GM20000 (cell line): ENCODE measurements at regions not wholly inside any gene's neighbourhood (a gene's known extent, or its start where the extent isn't known, plus 50 kb on each side); places are given as distances from the start of the nearest gene placed in this dataset.
A peak's percentile ranks its signal among the peaks of the same experiment; 100 is the strongest.

Experiments used
- DNase-seq: peaks from one replicate; pipeline ENCODE4 v3.0.0; 2012; ENCODE audit warnings: low spot score
- TF ChIP-seq, protein P1 (sequence below): IDR thresholded peaks from 2 replicates; pipeline ENCODE4 v1.5.1; 2012; ENCODE audit warnings: mild to moderate bottlenecking, control low read depth; ENCODE audit errors: extremely low read depth, missing control alignments

GRCh38 chr16:80489173-80489572 lies 51.6 kb upstream of the DYNLRB2 start:
- TF ChIP-seq, protein P1, sequence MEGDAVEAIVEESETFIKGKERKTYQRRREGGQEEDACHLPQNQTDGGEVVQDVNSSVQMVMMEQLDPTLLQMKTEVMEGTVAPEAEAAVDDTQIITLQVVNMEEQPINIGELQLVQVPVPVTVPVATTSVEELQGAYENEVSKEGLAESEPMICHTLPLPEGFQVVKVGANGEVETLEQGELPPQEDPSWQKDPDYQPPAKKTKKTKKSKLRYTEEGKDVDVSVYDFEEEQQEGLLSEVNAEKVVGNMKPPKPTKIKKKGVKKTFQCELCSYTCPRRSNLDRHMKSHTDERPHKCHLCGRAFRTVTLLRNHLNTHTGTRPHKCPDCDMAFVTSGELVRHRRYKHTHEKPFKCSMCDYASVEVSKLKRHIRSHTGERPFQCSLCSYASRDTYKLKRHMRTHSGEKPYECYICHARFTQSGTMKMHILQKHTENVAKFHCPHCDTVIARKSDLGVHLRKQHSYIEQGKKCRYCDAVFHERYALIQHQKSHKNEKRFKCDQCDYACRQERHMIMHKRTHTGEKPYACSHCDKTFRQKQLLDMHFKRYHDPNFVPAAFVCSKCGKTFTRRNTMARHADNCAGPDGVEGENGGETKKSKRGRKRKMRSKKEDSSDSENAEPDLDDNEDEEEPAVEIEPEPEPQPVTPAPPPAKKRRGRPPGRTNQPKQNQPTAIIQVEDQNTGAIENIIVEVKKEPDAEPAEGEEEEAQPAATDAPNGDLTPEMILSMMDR = no peak
- DNase-seq = no peak

GRCh38 chr16:80488167-80488566 lies 52.6 kb upstream of the DYNLRB2 start:
- TF ChIP-seq, protein P1 = no peak
- DNase-seq = no peak

GRCh38 chr16:80480664-80481063 lies 60.1 kb upstream of the DYNLRB2 start:
- DNase-seq = no peak
- TF ChIP-seq, protein P1 = no peak

DNA sequence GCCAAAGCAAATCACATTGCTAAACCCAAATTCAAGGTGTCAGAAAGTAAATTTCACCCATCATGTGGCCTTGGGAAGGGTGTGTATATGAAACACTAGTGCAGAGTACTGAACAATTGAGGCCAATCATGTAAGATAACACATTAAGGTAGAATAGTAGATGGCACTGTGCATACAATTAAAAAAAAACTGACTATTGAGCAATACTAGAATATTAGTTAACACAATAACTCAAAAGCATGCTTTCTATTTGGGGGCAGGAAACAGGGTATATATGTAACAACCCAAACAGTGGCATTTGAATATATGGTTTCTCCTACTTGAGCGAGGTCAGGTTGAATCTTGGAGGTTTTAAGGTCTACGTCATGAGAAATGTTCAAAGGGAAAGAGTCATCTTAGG lies 63.0 kb upstream of the DYNLRB2 start:
- TF ChIP-seq, protein P1 = no peak
- DNase-seq = no peak

- TF ChIP-seq, protein P1 = no peak
- no peak for DNase-seq
Measured at GRCh38 chr16:80468029-80468428, 72.8 kb upstream of the DYNLRB2 start.

DNA sequence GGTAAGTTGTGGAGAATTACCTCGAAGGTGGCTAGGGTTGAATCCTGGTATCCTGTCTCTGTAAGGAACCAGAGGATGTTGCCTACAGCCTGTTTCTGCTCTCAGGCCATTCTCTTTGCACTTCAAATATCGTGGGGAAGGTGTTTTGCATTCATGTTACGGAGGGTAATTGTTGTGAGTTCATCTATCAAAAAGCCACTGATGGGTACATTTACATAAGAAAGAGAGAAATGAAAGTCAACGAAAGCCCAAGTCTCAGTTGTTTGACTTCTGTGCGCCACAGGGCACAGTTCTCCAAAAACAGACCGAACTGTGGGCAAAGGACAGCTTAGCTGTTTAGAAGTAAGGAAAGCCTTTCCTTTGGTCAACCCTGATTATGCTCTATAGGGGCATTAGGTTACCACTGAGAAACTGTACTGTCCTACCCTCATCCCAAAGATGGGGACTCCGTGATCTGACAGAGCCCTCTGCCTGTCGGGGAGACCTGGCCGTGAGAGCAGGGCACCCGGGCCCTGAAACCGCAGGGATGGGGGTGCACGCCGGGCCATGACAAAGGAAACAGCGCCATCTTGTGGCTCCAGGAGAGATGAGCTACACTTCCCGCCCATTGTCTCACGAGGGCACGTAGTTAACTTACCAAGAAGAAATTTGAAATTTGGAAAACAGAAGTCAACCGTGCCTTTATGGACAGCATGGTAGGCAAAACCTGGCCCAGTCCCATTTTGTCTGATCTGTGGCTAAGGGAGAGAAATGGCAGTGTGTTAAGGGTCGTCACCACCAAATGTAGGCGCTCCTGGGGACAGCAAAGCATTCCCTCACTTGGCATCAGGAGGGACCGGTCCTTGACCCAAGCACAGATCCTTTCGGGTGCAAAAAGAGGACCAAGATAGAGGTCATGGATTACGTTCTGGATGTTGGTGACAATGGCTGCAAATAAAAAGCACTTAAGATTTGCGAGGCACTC lies 74.5 kb upstream of the DYNLRB2 start:
- TF ChIP-seq, protein P1 = peak; percentile 40
- DNase-seq = peak; percentile 65

- TF ChIP-seq, protein P1 = no peak
Measured at GRCh38 chr16:80463751-80464495, 76.9 kb upstream of the DYNLRB2 start.

More at GRCh38 chr16:80463751-80464495, 76.9 kb upstream of the DYNLRB2 start:
- no peak for DNase-seq
